ENCODE measurements at regions not wholly inside any gene's neighbourhood (a gene's known extent, or its start where the extent isn't known, plus 50 kb on each side); places are given as distances from the start of the nearest gene placed in this dataset.

GRCh38 chr10:91700788-91701444, 68.0 kb upstream of the PPP1R3C start:
- no peak overlapping the region for H4K91ac ChIP-seq (ENCODE audit: insufficient read length, low read depth, low read length)
- no peaks in the 10 kb centered on the region for H3K4me1 ChIP-seq (ENCODE audit: insufficient read depth, low read length)
- no peaks in the 10 kb centered on the region for H3K79me2 ChIP-seq (ENCODE audit: insufficient read depth, low read length)
- no peaks in the 10 kb centered on the region for H4K20me1 ChIP-seq (ENCODE audit: control insufficient read depth, insufficient read depth, insufficient read length)
- no peak overlapping the region for H2BK15ac ChIP-seq (ENCODE audit: low read depth, low read length)
- Mint-ChIP-seq H3K9me3 (no peaks in the 10 kb centered on the region), H3K4me3 (no peak overlapping the region), H3K4me1 (no peaks in the 10 kb centered on the region), H3K27me3 (ENCODE audit: low read depth) (peaks cover 4% of the 10 kb centered on the region), H3K36me3 (ENCODE audit: insufficient read depth in 1 of 3, low read depth in 3 of 3) (no peaks in the 10 kb centered on the region), H3K27ac (no peak overlapping the region)
- no peak overlapping the region for H3K4ac ChIP-seq (ENCODE audit: low read depth, low read length)
- H3K14ac ChIP-seq (ENCODE audit: insufficient read depth, low read length), result no peak overlapping the region
- no peak overlapping the region for H3T11ph ChIP-seq (ENCODE audit: low read length)
- H3K18ac ChIP-seq (ENCODE audit: insufficient read length, low read depth, low read length), result no peak overlapping the region
- no peak overlapping the region for H2AK5ac ChIP-seq (ENCODE audit: insufficient read length, low read length)
- no peak overlapping the region for H2BK20ac ChIP-seq (ENCODE audit: low read depth, low read length, poor library complexity, severe bottlenecking)
- H3K23me2 ChIP-seq (ENCODE audit: insufficient read length, low read depth, low read length, poor library complexity, severe bottlenecking), result no peaks in the 10 kb centered on the region
- H2AFZ ChIP-seq (ENCODE audit: low read length), result no peak overlapping the region
- H3K27me3 ChIP-seq (ENCODE audit: insufficient read depth, low read length), result no peaks in the 10 kb centered on the region
- no peak overlapping the region for H3K4me2 ChIP-seq (ENCODE audit: insufficient read depth, insufficient read length, low read length)
- no peaks in the 10 kb centered on the region for H3K9me3 ChIP-seq (ENCODE audit: control insufficient read depth, low read depth, low read length)
- WGBS (ENCODE audit: extremely low coverage, insufficient read length, low lambda C conversion rate), result no CpG with 5 or more reads among the region's 5 CpGs
- DNase-seq, result no peak
- TF ChIP-seq CTCF (conservative IDR thresholded peaks at IDR 0.05), result no peak
- no peak overlapping the region for H2BK5ac ChIP-seq (ENCODE audit: insufficient read length, low read length)
- H2BK120ac ChIP-seq (ENCODE audit: low read depth, low read length, poor library complexity, severe bottlenecking), result no peak overlapping the region
- no peak overlapping the region for H4K5ac ChIP-seq (ENCODE audit: insufficient read length, low read depth, low read length)
- no peaks in the 10 kb centered on the region for H3K79me1 ChIP-seq (ENCODE audit: insufficient read depth, low read depth, low read length, poor library complexity, severe bottlenecking)
- H3K56ac ChIP-seq (ENCODE audit: insufficient read length, low read depth, low read length), result no peak overlapping the region
- H2BK12ac ChIP-seq (ENCODE audit: insufficient read length, low read depth, low read length), result no peak overlapping the region
- H3K27ac ChIP-seq (ENCODE audit: insufficient read length, low read depth, low read length), result no peak overlapping the region
- no peak overlapping the region for H3K23ac ChIP-seq (ENCODE audit: insufficient read length, low read depth, low read length)
- no peak overlapping the region for H3K9ac ChIP-seq (ENCODE audit: extremely low read depth, insufficient read length, low read length)
- H4K8ac ChIP-seq (replicated peaks; ENCODE audit: insufficient read length, low read depth, low read length), result no peak overlapping the region
